WTC11 (cell line): ENCODE measurements at regions not wholly inside any gene's neighbourhood (a gene's known extent, or its start where the extent isn't known, plus 50 kb on each side); places are given as distances from the start of the nearest gene placed in this dataset.

Source experiments
- USF1 ChIP-seq: sonication (generic); formaldehyde crosslinking; IDR thresholded peaks from 2 replicates; pipeline ENCODE4 v1.8.0; 2022; ENCODE audit warnings: mild to moderate bottlenecking, missing genetic modification reagents
- TF ChIP-seq, protein P1 (sequence below): fragments of 200-600 bp; IDR thresholded peaks from 2 replicates; pipeline ENCODE4 v1.8.0; 2022; ENCODE audit warnings: antibody characterized with exemption
- TF ChIP-seq, protein P2 (sequence below): sonication (generic); formaldehyde crosslinking; IDR thresholded peaks from 2 replicates; pipeline ENCODE4 v1.8.1; 2023; ENCODE audit warnings: mild to moderate bottlenecking, missing genetic modification reagents, moderate library complexity
- TF ChIP-seq, protein P3 (sequence below): sonication (generic); formaldehyde crosslinking; IDR thresholded peaks from 2 replicates; pipeline ENCODE4 v1.8.1; 2023; ENCODE audit warnings: mild to moderate bottlenecking, moderate library complexity, missing genetic modification reagents
- TF ChIP-seq, protein P4 (sequence below): sonication (generic); formaldehyde crosslinking; IDR thresholded peaks from 2 replicates; pipeline ENCODE4 v1.8.1; 2022; ENCODE audit warnings: low read depth, missing genetic modification reagents, borderline replicate concordance

GRCh38 chr3:72009851-72010443, 225.0 kb upstream of the PROK2 start:
- TF ChIP-seq, protein P1, sequence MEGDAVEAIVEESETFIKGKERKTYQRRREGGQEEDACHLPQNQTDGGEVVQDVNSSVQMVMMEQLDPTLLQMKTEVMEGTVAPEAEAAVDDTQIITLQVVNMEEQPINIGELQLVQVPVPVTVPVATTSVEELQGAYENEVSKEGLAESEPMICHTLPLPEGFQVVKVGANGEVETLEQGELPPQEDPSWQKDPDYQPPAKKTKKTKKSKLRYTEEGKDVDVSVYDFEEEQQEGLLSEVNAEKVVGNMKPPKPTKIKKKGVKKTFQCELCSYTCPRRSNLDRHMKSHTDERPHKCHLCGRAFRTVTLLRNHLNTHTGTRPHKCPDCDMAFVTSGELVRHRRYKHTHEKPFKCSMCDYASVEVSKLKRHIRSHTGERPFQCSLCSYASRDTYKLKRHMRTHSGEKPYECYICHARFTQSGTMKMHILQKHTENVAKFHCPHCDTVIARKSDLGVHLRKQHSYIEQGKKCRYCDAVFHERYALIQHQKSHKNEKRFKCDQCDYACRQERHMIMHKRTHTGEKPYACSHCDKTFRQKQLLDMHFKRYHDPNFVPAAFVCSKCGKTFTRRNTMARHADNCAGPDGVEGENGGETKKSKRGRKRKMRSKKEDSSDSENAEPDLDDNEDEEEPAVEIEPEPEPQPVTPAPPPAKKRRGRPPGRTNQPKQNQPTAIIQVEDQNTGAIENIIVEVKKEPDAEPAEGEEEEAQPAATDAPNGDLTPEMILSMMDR: no peak
- TF ChIP-seq, protein P2, sequence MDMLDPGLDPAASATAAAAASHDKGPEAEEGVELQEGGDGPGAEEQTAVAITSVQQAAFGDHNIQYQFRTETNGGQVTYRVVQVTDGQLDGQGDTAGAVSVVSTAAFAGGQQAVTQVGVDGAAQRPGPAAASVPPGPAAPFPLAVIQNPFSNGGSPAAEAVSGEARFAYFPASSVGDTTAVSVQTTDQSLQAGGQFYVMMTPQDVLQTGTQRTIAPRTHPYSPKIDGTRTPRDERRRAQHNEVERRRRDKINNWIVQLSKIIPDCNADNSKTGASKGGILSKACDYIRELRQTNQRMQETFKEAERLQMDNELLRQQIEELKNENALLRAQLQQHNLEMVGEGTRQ: no peak
- TF ChIP-seq, protein P3, sequence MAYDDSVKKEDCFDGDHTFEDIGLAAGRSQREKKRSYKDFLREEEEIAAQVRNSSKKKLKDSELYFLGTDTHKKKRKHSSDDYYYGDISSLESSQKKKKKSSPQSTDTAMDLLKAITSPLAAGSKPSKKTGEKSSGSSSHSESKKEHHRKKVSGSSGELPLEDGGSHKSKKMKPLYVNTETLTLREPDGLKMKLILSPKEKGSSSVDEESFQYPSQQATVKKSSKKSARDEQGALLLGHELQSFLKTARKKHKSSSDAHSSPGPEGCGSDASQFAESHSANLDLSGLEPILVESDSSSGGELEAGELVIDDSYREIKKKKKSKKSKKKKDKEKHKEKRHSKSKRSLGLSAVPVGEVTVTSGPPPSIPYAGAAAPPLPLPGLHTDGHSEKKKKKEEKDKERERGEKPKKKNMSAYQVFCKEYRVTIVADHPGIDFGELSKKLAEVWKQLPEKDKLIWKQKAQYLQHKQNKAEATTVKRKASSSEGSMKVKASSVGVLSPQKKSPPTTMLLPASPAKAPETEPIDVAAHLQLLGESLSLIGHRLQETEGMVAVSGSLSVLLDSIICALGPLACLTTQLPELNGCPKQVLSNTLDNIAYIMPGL (CRISPR knock-in tag): no peak
- TF ChIP-seq, protein P4, sequence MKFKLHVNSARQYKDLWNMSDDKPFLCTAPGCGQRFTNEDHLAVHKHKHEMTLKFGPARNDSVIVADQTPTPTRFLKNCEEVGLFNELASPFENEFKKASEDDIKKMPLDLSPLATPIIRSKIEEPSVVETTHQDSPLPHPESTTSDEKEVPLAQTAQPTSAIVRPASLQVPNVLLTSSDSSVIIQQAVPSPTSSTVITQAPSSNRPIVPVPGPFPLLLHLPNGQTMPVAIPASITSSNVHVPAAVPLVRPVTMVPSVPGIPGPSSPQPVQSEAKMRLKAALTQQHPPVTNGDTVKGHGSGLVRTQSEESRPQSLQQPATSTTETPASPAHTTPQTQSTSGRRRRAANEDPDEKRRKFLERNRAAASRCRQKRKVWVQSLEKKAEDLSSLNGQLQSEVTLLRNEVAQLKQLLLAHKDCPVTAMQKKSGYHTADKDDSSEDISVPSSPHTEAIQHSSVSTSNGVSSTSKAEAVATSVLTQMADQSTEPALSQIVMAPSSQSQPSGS (CRISPR knock-in tag): no peak
- TF ChIP-seq USF1: no peak
